ENCODE measurements at regions not wholly inside any gene's neighbourhood (a gene's known extent, or its start where the extent isn't known, plus 50 kb on each side); places are given as distances from the start of the nearest gene placed in this dataset.

- TF ChIP-seq POLR2A (IDR thresholded peaks at IDR 0.05; ENCODE audit: low read length): no peak
- no peak for TF ChIP-seq GATA1 (IDR thresholded peaks at IDR 0.05; ENCODE audit: low read depth, low read length)
These were observed 392.8 kb downstream of the RAPGEF2 start for GRCh38 chr4:159495515-159496236.

Data from erythroblast (primary cell).